Spleen (tissue), 11 donors: ENCODE measurements at regions not wholly inside any gene's neighbourhood (a gene's known extent, or its start where the extent isn't known, plus 50 kb on each side); places are given as distances from the start of the nearest gene placed in this dataset.

Experiments
- DNase-seq: peaks from one replicate; pipeline ENCODE4 v3.0.0-alpha.2; 2020
- H3K27ac ChIP-seq, 8 donors: fragments of 200-600 bp; sonication (generic) in 7 of 8; 1 replicate in 4 of 8; 2 replicates in 4 of 8; pipeline versions ENCODE4 v1.5.0 to v1.8.0; 2016 to 2021; ENCODE audit warnings: inconsistent platforms in 4 of 8, mild to moderate bottlenecking in 4 of 8, moderate library complexity in 1 of 8
- H3K27me3 ChIP-seq, 7 donors: fragments of 200-600 bp; sonication (generic) in 6 of 7; replicated peaks in 1 of 7; 1 replicate in 4 of 7; 2 replicates in 3 of 7; pipeline versions ENCODE4 v1.5.0 to v1.8.0; 2016 to 2021; ENCODE audit warnings: inconsistent platforms in 3 of 7, mild to moderate bottlenecking in 1 of 7
- H3K36me3 ChIP-seq, 6 donors: fragments of 200-600 bp; sonication (generic) in 5 of 6; 1 replicate in 4 of 6; 2 replicates in 2 of 6; pipeline versions ENCODE4 v1.5.0 to v1.8.0; 2016 to 2021; ENCODE audit warnings: inconsistent platforms in 2 of 6
- H3K4me1 ChIP-seq, 6 donors: fragments of 200-600 bp; sonication (generic) in 5 of 6; 1 replicate in 3 of 6; 2 replicates in 3 of 6; pipeline versions ENCODE4 v1.5.0 to v1.8.0; 2016 to 2021; ENCODE audit warnings: inconsistent platforms in 3 of 6
- H3K4me3 ChIP-seq, 8 donors: fragments of 200-600 bp; sonication (generic) in 7 of 8; 1 replicate in 4 of 8; 2 replicates in 4 of 8; pipeline versions ENCODE4 v1.5.0 to v1.8.0; 2016 to 2021; ENCODE audit warnings: inconsistent platforms in 4 of 8, mild to moderate bottlenecking in 4 of 8, moderate library complexity in 2 of 8
- H3K9me3 ChIP-seq, 8 donors: fragments of 200-600 bp; sonication (generic) in 7 of 8; 1 replicate in 4 of 8; 2 replicates in 4 of 8; pipeline versions ENCODE4 v1.5.0 to v1.8.0; 2016 to 2021; ENCODE audit warnings: inconsistent platforms in 4 of 8
- CTCF ChIP-seq, 11 experiments: fragments of 200-600 bp in 7 of 11; fragments of 450-650 bp in 4 of 11; sonication (generic) in 4 of 11; IDR thresholded peaks in 8 of 11; conservative IDR thresholded peaks in 3 of 11; 1 replicate in 7 of 11; 2 replicates in 4 of 11; pipeline versions ENCODE4 v1.4.0 to v1.8.0; 2016 to 2021; ENCODE audit warnings: antibody characterized with exemption in 11 of 11, inconsistent platforms in 4 of 11, mild to moderate bottlenecking in 1 of 11
- POLR2A ChIP-seq, 3 donors: fragments of 450-650 bp; IDR thresholded peaks; one replicate each; pipeline ENCODE4 v1.5.1; 2017; ENCODE audit warnings: antibody characterized with exemption in 3 of 3, mild to moderate bottlenecking in 1 of 3
- POLR2AphosphoS5 ChIP-seq, 3 donors: sonication (generic); formaldehyde crosslinking; IDR thresholded peaks; one replicate each; pipeline ENCODE4 v1.5.1; 2017; ENCODE audit warnings: antibody characterized with exemption in 3 of 3
- WGBS, 5 donors: extraction: QIAGEN DNeasy Blood & Tissue Kit in 3 of 5; methylation state at CpG; one replicate each; pipeline versions ENCODE4 v1.1.5 to v1.1.7; 2013 to 2018; 5-methylcytosine and 5-hydroxymethylcytosine counted together
- intact Hi-C: fragments of 100-400 bp; cut with DNase I; formaldehyde crosslinking; loops from one replicate; pipeline ENCODE4 v1.15.0; 2023; ENCODE audit warnings: low total_unique reads
- donor health status: healthy with polysubstance abuse.
- donor health status: DM: no; HTN: no; CAD: no; lungs with moderate emphysema.
- donor health status: DM: no; HTN: no; CAD: no.
- donor health status: Bipolar disorder and iron deficiency.
- donor health status: healthy.
- donor health status: DM: no; HTN: no; CAD: no.
- donor health status: DM: yes; HTN: yes; CAD: no.

- no peak for TF ChIP-seq POLR2A (IDR thresholded peaks at IDR 0.05)
- TF ChIP-seq POLR2AphosphoS5 (IDR thresholded peaks at IDR 0.05) = no peak
- no peak for TF ChIP-seq CTCF (IDR thresholded peaks at IDR 0.05 in 8 of 11, conservative IDR thresholded peaks at IDR 0.05 in 3 of 11)
- WGBS, 5 donors = 64 to 81% (median 68%) methylated on average over 6 of the region's 6 CpGs
- Histone ChIP-seq H3K27me3 (no peaks in the 10 kb centered on the region), H3K27ac (no peak overlapping the region), H3K4me1 (no peaks in the 10 kb centered on the region), H3K9me3 (peaks cover 0 to 14% (median 2%) of the 10 kb centered on the region in 8 donors), H3K36me3 (no peaks in the 10 kb centered on the region), H3K4me3 (no peak overlapping the region)
- DNase-seq = no peak
- intact Hi-C loops = no loop called here
Observed at GRCh38 chr2:122179492-122180165, 424.2 kb downstream of the TSN start.

- Histone ChIP-seq H3K9me3 (peaks cover 0 to 14% (median 2%) of the 10 kb centered on the region in 8 donors), H3K4me1 (no peaks in the 10 kb centered on the region), H3K27me3 (no peaks in the 10 kb centered on the region), H3K4me3 (no peak overlapping the region), H3K36me3 (no peaks in the 10 kb centered on the region), H3K27ac (no peak overlapping the region)
- intact Hi-C loops = no loop called here
- no peak for DNase-seq
- TF ChIP-seq CTCF (IDR thresholded peaks at IDR 0.05 in 8 of 11, conservative IDR thresholded peaks at IDR 0.05 in 3 of 11) = no peak
- no peak for TF ChIP-seq POLR2A (IDR thresholded peaks at IDR 0.05)
- TF ChIP-seq POLR2AphosphoS5 (IDR thresholded peaks at IDR 0.05) = no peak
- WGBS, 5 donors = 76 to 100% (median 89%) methylated on average over 1 of the region's 1 CpG
Observed at GRCh38 chr2:122180972-122181371, 425.5 kb downstream of the TSN start.

GRCh38 chr2:122182616-122183355 is 427.3 kb downstream of the TSN start:
- Histone ChIP-seq H3K27me3 (no peaks in the 10 kb centered on the region), H3K4me3 (no peak overlapping the region), H3K9me3 (peaks cover 0 to 14% (median 2%) of the 10 kb centered on the region in 8 donors), H3K27ac (no peak overlapping the region), H3K36me3 (no peaks in the 10 kb centered on the region), H3K4me1 (no peaks in the 10 kb centered on the region)
- TF ChIP-seq POLR2A (IDR thresholded peaks at IDR 0.05) (no peak), CTCF (IDR thresholded peaks at IDR 0.05 in 8 of 11, conservative IDR thresholded peaks at IDR 0.05 in 3 of 11) (no peak), POLR2AphosphoS5 (IDR thresholded peaks at IDR 0.05) (no peak)
- WGBS, 5 donors = 42 to 58% (median 52%) methylated on average over 5 of the region's 5 CpGs
- DNase-seq = no peak
- intact Hi-C loops = no loop called here

GRCh38 chr2:122183890-122184289 is 428.4 kb downstream of the TSN start:
- Histone ChIP-seq H3K4me1 (no peaks in the 10 kb centered on the region), H3K27ac (no peak overlapping the region), H3K9me3 (peaks cover 0 to 13% (median 2%) of the 10 kb centered on the region in 8 donors), H3K27me3 (no peaks in the 10 kb centered on the region), H3K36me3 (no peaks in the 10 kb centered on the region), H3K4me3 (no peak overlapping the region)
- TF ChIP-seq POLR2A (IDR thresholded peaks at IDR 0.05) = no peak
- TF ChIP-seq POLR2AphosphoS5 (IDR thresholded peaks at IDR 0.05) = no peak
- no peak for TF ChIP-seq CTCF (IDR thresholded peaks at IDR 0.05 in 8 of 11, conservative IDR thresholded peaks at IDR 0.05 in 3 of 11)
- intact Hi-C loops = no loop called here
- no peak for DNase-seq
